Right renal pelvis (tissue), 4 donors: ENCODE measurements at regions not wholly inside any gene's neighbourhood (a gene's known extent, or its start where the extent isn't known, plus 50 kb on each side); places are given as distances from the start of the nearest gene placed in this dataset.

ENCODE experiments used
- DNase-seq, 4 donors: peaks; one replicate each; pipeline ENCODE4 v3.0.0-alpha.2; 2013; ENCODE audit warnings: low read depth in 4 of 4, low spot score in 3 of 4, missing footprints in 1 of 4

GRCh38 chr1:162970021-162970420 lies 99.1 kb upstream of the RGS4 start:
- peak in 1 of 4 donors; percentile 2 for DNase-seq

- DNase-seq = peak in 1 of 4 donors; percentile 12
Measured at GRCh38 chr1:162966613-162967012, 102.5 kb upstream of the RGS4 start.

DNA sequence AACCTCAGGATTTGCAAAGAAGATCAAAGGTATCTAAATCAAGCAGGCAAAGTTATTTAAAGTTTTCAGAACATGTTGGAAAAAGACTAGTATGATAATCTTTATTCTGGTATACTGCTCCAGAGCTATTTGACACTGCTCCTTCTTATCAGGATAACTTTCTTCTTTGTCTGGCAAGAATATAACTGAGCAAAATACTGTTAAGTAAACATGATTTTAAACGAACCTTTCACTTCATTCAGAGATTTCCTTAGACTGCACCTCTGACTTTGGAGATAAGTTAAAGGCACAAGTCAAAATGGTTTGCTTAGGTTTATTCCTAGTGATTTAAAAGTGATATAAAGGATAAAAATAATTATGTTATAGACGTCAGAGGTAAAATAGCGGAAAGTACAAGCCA lies 103.9 kb upstream of the CCDC190 start:
- no peak for DNase-seq

DNA sequence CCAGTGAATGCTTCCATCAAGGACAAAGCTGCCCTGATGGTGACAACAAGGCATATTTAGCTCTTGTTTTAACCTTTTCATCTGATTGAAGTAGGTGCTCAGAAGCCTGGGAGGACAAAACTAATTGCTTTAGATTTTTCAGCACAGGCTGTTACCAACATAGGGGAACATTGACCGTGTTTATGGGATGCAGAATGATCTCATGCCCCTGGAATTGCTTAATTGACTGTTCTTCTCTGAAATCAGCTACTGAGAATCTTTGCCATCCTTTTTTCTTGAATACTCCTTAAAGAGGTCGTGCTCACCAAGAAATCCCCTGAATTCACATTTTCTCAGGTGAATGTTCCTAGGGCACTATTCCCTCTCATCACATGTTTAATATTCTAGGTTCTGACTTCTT lies 95.9 kb upstream of the CCDC190 start:
- no peak for DNase-seq

DNA sequence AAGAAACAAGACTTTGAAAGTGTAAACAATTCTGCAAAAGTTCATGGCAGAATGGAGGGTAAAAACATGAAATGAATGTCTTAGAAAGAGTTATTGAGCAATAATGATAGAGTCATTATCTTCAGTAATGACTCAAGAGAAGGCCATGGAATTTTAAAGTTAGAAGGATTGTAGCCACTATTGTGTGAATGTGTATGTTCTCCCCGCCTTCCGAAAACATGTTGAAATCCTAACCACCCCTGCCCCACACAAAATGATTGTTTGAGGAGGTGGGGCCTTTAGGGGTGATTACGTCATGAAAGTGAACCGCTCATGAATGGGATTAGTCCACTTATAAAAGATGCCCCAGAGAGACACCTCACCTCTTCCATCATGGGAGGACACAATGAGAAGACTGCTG lies 93.8 kb upstream of the CCDC190 start:
- no peak for DNase-seq

GRCh38 chr1:162952956-162953355 lies 92.0 kb upstream of the CCDC190 start:
- DNase-seq = no peak

- DNase-seq = no peak
Measured at GRCh38 chr1:162951553-162952315, 90.8 kb upstream of the CCDC190 start.

GRCh38 chr1:162950187-162950586 lies 89.2 kb upstream of the CCDC190 start:
- DNase-seq = no peak

GRCh38 chr1:162946701-162947100 lies 85.7 kb upstream of the CCDC190 start:
- DNase-seq = no peak

- DNase-seq = no peak
Measured at GRCh38 chr1:162944974-162945674, 84.1 kb upstream of the CCDC190 start.

- no peak for DNase-seq
Measured at GRCh38 chr1:162943622-162944021, 82.6 kb upstream of the CCDC190 start.

DNA sequence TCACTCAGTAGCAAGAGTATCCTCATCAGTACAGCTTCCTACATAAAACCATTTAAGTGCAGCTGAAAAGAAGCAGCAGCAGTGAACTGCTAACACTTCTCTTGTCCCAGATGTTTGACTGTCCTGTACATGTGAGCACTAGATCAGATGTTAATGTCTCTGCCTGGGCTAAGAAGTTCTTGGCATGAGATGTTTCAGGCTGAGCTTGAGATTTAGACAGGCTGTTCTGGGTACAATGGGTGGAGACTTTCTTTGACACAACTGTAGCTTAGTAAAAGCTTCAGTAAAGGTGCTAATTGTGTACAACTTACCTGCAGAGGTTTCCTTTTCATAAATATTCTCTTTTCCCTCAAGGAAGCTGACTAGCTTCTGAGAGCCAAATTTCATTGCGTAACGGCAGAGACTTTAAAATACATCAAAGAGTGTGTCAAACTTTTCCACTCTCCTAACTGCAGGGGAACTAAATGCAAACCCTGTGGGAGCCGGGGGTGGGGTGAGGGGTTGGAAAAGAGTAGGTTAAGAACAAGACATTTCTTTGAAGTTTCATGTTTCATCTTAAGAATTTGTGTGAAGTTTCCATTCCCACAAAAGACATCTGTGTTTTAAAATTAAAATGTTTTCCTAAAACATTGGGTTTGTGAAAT lies 82.1 kb upstream of the CCDC190 start:
- DNase-seq = no peak

DNA sequence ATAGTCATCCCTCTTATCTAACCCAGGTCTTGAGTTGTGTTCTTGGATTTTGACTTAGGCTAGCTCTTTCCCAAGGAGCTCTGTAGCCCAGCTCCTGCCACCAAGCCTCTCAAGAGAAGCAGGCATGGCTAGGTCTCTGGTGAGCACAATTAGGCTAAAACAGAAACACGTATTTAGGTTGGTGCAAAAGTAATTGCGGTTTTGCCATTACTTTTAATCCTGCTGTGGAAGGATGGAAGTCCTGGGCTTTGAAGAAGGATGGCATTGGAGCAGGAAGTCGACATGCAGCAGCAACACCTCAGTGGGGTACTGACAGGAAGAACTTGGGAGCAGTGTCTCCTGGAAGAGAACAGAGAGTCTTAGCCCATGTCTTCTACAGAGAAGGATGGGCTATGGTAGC lies 80.0 kb upstream of the CCDC190 start:
- no peak for DNase-seq

DNA sequence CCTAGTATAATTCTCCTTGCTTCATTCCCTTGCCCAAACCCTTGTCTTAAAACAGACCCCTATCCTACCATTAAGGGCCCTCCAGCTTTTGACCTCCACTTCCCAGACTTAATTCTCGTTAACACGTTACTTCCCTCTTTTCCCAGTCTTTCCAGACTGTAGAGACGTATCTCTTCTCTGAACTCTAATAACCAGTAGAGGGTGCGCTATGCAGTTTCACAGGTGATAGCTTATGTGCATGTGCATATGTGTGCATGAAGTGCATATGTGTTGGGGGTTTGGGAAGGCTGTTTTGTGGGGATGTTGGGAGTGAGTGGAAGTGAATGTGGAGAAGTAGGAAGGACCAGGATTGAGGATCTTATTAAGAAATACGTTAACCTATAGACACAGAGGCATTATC lies 78.1 kb upstream of the CCDC190 start:
- no peak for DNase-seq

- DNase-seq = no peak
Measured at GRCh38 chr1:162937716-162938395, 76.9 kb upstream of the CCDC190 start.

- DNase-seq = no peak
Measured at GRCh38 chr1:162930976-162931560, 70.1 kb upstream of the CCDC190 start.

GRCh38 chr1:162930532-162930931 lies 69.6 kb upstream of the CCDC190 start:
- DNase-seq = no peak

DNA sequence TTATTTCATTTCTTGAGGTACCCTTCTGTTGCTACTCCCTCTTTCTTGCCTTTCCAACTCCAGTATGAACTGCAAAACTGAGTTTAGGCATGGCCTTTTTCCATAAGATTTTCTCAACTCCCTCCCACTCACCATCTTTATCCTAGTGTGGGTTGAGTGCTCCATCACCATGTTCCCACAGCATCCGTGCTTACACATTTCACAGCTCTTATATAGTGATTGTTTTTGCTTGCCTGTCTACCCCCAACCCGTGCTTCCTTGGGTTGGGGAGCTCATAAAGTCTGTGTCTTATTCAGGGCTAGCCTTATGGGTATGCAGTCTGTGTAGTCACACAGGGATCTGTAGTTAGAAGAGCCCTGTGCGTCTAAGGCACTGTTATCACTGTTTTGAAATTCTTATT lies 68.2 kb upstream of the CCDC190 start:
- DNase-seq = no peak

- DNase-seq = no peak
Measured at GRCh38 chr1:162928141-162928540, 67.2 kb upstream of the CCDC190 start.

- DNase-seq = no peak
Measured at GRCh38 chr1:162927421-162927820, 66.4 kb upstream of the CCDC190 start.

DNA sequence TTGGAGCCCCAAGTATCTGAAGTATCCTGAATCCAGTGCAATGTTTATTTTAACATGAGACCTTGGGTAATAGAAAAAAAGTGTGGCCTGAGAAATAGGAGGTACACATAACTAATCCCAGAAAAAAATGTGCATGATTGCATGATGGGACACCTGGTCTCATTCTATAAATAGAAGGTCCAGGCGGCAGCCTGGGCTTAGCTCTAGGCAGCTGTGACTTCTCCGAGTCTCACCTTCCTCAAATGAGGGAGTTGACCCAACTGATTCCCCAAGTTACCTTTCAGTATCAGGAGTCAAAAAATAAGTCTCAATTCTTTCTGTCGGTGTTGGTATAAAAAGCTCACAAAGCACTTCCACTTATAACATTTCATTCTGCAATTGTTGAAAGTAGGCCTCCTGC lies 65.9 kb upstream of the CCDC190 start:
- DNase-seq = no peak
